RCC 7860 (cell line): ENCODE measurements at regions not wholly inside any gene's neighbourhood (a gene's known extent, or its start where the extent isn't known, plus 50 kb on each side); places are given as distances from the start of the nearest gene placed in this dataset.

Experiments used
- DNase-seq: peaks from one replicate; pipeline ENCODE4 v3.0.0-alpha.2; 2015; ENCODE audit warnings: low spot score
- FAIRE-seq: peaks from 2 replicates; lab custom pipeline; 2012; peaks lifted over from hg19 to GRCh38; lab: Jason Lieb, UNC

- DNase-seq (no peak), FAIRE-seq (no peak)
Observed at GRCh38 chr18:30562231-30562630, 480.3 kb downstream of the DSC3 start.

- DNase-seq: no peak
- FAIRE-seq: no peak
Observed at GRCh38 chr18:30556112-30556511, 486.4 kb downstream of the DSC3 start.

GRCh38 chr18:30545393-30545792, 497.1 kb downstream of the DSC3 start:
- DNase-seq: no peak
- FAIRE-seq: no peak

- no peak for FAIRE-seq
Observed at GRCh38 chr18:30544141-30544540, 498.4 kb downstream of the DSC3 start.

GRCh38 chr18:30533716-30534115, 508.8 kb downstream of the DSC3 start:
- no peak for DNase-seq
- FAIRE-seq: no peak

More at GRCh38 chr18:30544141-30544540, 498.4 kb downstream of the DSC3 start:
- no peak for DNase-seq

- DNase-seq (no peak), FAIRE-seq (no peak)
Observed at GRCh38 chr18:30527917-30528316, 514.6 kb downstream of the DSC3 start.

GRCh38 chr18:30527226-30527625, 515.3 kb downstream of the DSC3 start:
- DNase-seq (no peak), FAIRE-seq (no peak)

GRCh38 chr18:30522288-30522929, 520.1 kb downstream of the DSC3 start:
- no peak for DNase-seq
- FAIRE-seq: no peak

GRCh38 chr18:30514059-30514458, 528.5 kb downstream of the DSC3 start:
- DNase-seq (no peak), FAIRE-seq (no peak)

- no peak for DNase-seq
- no peak for FAIRE-seq
Observed at GRCh38 chr18:30512872-30513271, 529.7 kb downstream of the DSC3 start.

- FAIRE-seq (no peak), DNase-seq (no peak)
Observed at GRCh38 chr18:30510882-30511281, 531.7 kb downstream of the DSC3 start.

GRCh38 chr18:30501594-30501993, 540.9 kb downstream of the DSC3 start:
- no peak for FAIRE-seq
- no peak for DNase-seq

GRCh38 chr18:30500240-30500945, 542.1 kb downstream of the DSC3 start:
- no peak for FAIRE-seq
- DNase-seq: no peak

GRCh38 chr18:30499721-30500120, 542.8 kb downstream of the DSC3 start:
- DNase-seq: no peak
- no peak for FAIRE-seq

- no peak for FAIRE-seq
- no peak for DNase-seq
Observed at GRCh38 chr18:30492552-30493129, 549.9 kb downstream of the DSC3 start.

GRCh38 chr18:30491815-30492551, 550.6 kb downstream of the DSC3 start:
- FAIRE-seq (no peak), DNase-seq (no peak)

- DNase-seq (no peak), FAIRE-seq (no peak)
Observed at GRCh38 chr18:30489890-30490643, 552.5 kb downstream of the DSC3 start.

- DNase-seq (no peak), FAIRE-seq (no peak)
Observed at GRCh38 chr18:30487962-30488361, 554.6 kb downstream of the DSC3 start.

- FAIRE-seq (no peak), DNase-seq (no peak)
Observed at GRCh38 chr18:30486856-30487255, 555.7 kb downstream of the DSC3 start.

GRCh38 chr18:30485078-30485477, 557.5 kb downstream of the DSC3 start:
- no peak for DNase-seq
- FAIRE-seq: no peak

GRCh38 chr18:30481871-30482270, 560.7 kb downstream of the DSC3 start:
- FAIRE-seq (no peak), DNase-seq (no peak)
